ENCODE measurements at regions not wholly inside any gene's neighbourhood (a gene's known extent, or its start where the extent isn't known, plus 50 kb on each side); places are given as distances from the start of the nearest gene placed in this dataset.

DNA sequence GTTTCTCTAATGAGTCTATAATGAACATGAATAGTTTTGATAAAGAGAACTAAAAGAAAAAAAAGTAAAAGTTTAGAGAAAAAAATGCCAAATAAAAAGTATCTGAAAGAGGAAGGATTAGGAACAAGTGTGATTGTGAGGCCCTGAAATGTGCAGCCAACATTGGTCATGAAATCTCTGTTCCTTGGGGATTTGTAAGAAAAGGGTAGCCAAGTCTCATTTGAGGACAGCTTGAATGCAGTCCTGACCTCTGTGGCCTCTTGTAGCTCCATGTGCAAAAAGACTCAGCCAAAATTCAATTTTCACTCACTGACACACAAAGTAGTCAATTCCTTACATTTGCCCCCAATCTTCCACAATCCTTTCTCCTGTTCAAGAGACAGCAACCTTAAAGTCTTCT, 167.9 kb downstream of the KLF12 start:
- no peak for DNase-seq (ENCODE audit: low spot score)

DNA sequence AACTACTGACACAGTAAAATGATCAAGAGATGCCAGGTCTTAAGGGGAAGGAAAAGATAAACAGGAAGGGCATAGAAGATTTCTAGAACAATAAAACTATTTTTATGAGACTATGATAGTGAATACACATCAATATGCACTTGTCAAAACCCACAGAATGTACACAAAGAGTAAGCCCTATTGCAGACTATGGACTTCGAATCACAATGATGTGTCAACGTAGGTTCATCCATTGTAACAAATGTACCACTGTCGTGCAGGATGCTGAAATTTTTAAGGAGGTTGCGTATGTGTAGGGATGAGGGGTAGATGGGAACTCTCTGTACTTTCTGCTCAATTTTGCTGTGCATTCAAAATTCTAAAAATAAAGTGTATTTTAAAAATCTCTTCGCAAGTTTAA, 171.9 kb downstream of the KLF12 start:
- no peak for DNase-seq (ENCODE audit: low spot score)

DNA sequence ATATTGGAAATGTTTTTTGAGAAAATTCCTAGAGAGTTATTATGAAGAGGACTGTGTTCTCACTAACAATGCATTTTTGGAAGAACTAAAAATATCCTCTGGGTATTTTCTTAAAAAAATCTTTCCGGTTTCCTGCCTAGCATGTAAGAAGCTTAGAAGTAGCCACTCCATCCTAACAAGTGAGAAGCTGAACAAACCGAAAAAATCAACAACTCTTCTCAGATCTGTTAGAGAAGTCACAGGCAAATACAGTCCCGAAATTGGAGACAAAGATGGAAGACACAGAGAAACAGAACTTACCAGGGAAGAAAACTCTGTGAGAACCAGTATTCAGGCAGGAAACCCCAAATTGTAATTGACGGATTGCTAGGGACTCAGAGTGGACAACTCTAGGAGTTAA, 173.0 kb downstream of the KLF12 start:
- no peak for DNase-seq (ENCODE audit: low spot score)

DNA sequence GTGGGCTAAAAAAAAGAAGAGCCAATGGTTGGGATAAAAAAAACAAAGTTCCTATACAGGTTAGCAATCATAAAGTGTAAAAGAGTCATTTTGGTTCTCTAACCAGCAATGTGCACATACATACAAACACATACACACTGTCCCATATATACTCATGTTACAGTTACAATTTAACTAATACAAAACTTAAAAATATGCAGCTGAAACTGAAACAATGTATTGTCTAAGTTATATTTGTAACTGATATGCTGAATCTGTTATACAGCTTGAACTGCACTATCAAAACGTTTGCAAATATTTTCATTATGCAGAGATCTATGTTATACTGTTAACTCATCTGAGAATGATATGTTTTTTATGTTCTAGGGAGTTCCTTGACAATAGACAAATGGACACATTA, 173.7 kb downstream of the KLF12 start:
- no peak for DNase-seq (ENCODE audit: low spot score)

- no peak for DNase-seq (ENCODE audit: low spot score)
These were observed 175.4 kb downstream of the KLF12 start for GRCh38 chr13:73958657-73959397.

DNA sequence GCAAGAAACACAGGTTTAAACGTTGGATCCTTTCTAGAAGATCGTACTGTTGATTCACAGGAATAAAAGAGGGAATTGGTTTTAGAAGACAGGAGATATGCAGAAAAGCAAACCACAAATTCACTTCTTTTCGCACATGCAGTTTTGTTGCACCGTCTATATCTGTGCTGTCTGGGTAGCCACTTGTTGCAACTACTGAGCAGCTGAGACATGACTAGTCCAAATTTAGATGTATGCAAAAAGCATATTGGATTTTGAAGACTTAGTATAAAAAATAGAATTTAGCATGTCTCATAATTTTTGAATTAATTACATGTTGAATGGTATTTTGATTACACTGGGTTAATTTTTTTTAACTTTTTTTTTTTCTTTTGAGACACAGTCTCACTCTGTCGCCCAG, 176.3 kb downstream of the KLF12 start:
- DNase-seq (ENCODE audit: low spot score): no peak

DNA sequence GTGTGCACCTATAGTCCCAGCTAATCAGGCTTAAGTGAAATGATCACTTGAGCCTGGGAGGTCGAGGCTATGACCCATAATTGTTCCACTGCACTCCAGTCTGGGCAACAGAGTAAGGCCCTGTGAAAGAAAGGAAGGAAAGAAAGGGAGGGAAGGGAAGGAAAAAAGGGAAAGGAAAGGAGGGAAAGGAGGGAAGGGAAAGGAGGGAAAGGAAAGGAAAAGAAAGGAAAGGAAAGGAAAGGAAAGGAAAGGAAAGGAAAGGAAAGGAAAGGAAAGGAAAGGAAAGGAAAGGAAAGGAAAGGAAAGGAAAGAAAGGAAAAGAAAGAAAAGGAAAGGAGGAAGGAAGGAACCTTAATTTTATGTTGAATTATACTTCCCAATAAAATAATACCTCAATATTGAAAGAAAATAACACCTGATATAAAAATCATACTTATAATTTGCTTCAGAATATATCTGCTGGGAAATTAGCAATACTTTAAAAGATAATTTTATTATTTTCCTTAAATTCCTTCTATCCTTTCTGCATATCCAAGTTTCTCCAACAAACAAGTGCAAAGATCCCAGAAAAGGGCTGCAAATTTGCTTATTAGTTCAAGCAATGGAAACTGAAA, 177.3 kb downstream of the KLF12 start:
- no peak for DNase-seq (ENCODE audit: low spot score)

DNA sequence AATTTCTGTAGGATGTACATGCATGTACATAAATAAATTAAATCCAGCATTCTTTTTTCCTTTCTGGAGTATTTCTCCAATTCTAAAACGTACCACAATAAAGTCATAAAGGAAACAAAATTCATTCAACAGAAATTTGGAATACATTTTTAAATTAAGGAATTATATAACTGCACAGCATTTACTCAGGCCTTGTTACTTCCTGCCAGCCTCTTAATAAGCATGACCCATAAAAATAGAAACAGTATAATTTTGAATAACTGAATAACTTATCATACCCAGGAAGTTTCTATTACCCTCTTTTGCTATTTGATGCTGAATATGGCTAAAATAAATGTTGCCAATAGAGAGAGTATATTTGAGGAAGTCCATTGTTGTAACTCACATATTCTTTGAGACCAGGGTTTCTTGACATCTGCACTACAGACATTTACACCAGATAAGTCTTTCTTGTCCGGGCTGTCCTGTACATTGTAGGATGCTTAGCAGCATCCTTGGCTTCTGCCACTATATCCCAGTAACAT, 178.2 kb downstream of the KLF12 start:
- DNase-seq (ENCODE audit: low spot score): no peak

- no peak for DNase-seq (ENCODE audit: low spot score)
These were observed 179.4 kb downstream of the KLF12 start for GRCh38 chr13:73954808-73955207.

- DNase-seq (ENCODE audit: low spot score): no peak
These were observed 181.6 kb downstream of the KLF12 start for GRCh38 chr13:73952648-73953047.

GRCh38 chr13:73948848-73949529, 185.2 kb downstream of the KLF12 start:
- no peak for DNase-seq (ENCODE audit: low spot score)

DNA sequence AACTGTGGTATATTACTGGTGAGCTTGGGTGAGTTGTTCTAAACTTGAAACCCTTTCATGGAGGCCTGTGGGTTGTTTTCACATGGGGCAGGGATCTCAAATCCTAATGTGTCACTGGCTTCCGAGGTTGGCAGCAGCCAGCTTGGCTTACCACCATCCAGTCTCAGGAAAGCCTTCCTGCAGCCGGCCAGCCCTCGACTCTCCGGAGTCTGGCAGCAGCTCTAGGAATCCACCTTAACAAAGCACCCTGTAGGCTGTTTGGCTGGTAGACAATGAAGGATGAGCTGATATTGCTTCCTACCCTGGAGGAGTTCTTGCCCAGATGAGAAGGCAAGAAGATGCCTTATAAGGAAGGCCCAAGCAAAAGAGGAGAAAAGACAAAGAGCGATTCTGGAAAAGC, 188.3 kb downstream of the KLF12 start:
- peak; percentile 27 for DNase-seq (ENCODE audit: low spot score)

DNA sequence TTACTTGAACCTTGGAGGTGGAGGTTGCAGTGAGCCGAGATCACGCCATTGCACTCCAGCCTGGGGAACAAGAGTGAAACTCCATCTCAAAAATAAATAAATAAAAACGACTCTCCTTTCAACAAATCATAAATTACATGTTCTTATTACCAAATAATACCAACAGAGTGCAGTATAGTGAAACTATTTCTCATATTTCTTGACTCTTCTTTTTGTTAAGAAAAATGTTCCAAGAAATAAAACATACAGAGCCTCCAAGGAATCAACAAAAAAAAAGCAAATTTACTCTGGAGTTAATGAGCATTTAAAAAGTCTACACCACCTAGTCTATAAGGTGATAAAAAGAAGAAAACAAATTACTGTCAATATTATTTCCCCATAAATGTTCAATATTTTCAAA, 188.8 kb downstream of the KLF12 start:
- DNase-seq (ENCODE audit: low spot score): peak; percentile 27

GRCh38 chr13:73943965-73944233, 190.3 kb downstream of the KLF12 start:
- no peak for DNase-seq (ENCODE audit: low spot score)

GRCh38 chr13:73943137-73943964, 190.9 kb downstream of the KLF12 start:
- DNase-seq (ENCODE audit: low spot score): no peak

DNA sequence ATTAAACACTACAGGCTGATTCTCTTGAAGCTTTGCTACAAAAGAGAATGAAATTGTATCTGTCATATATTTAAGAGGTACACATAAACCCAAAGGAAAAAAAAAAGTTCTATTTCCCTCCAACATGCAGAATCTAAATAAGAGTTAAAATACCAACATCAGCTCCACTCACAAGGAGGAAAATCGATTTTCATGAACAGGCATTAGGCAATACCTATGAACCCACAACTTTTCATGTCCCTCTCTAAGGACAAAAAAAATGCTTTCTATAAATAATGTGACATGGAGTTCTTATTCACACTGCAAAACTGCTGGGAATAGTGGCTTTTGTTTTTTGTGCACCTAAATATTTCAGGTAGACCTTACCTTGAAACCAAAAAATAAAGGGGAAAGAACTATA, 192.5 kb downstream of the KLF12 start:
- no peak for DNase-seq (ENCODE audit: low spot score)

- DNase-seq (ENCODE audit: low spot score): no peak
These were observed 194.1 kb downstream of the KLF12 start for GRCh38 chr13:73940098-73940497.

GRCh38 chr13:73939603-73940002, 194.6 kb downstream of the KLF12 start:
- no peak for DNase-seq (ENCODE audit: low spot score)

DNA sequence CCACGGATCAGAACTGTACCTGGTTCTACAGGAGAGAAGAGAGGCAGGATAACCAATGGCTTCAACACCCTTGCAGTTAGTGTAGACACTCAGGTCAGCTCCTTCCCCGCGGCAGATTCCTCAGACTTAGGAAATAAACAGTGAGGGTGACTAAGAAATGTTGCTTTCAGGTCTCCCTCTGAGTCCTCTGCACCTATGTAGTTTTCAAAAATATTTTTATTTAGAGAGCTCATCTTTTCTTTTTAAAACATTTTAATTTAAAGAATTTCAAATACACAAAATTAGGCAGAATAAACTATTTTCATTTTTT, 195.2 kb downstream of the KLF12 start:
- no peak for DNase-seq (ENCODE audit: low spot score)

- DNase-seq (ENCODE audit: low spot score): peak; percentile 75
These were observed 195.7 kb downstream of the KLF12 start for GRCh38 chr13:73938372-73939070.

DNA sequence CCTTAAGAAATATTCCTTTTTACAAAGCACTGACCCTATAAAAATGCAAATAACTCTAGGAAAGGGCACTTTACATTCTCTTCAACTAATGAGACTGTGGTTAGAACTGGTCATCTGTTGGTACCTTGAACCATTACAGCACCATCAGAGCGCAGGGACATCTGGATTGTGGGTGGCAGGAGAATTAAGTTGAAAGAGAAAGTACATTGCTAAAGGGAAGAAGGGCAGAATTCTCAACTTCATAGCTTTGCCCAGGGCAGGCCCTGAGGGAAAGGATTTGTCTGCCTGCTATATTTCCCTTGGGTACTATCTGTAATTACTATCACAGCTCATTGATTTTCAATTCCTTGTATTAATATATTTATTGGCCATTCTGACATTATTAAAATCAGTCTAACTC, 196.8 kb downstream of the KLF12 start:
- DNase-seq (ENCODE audit: low spot score): no peak

- DNase-seq (ENCODE audit: low spot score): no peak
These were observed 198.2 kb downstream of the KLF12 start for GRCh38 chr13:73935991-73936390.

All from GM03348 (cell line).